ENCODE measurements at regions not wholly inside any gene's neighbourhood (a gene's known extent, or its start where the extent isn't known, plus 50 kb on each side); places are given as distances from the start of the nearest gene placed in this dataset.

DNA sequence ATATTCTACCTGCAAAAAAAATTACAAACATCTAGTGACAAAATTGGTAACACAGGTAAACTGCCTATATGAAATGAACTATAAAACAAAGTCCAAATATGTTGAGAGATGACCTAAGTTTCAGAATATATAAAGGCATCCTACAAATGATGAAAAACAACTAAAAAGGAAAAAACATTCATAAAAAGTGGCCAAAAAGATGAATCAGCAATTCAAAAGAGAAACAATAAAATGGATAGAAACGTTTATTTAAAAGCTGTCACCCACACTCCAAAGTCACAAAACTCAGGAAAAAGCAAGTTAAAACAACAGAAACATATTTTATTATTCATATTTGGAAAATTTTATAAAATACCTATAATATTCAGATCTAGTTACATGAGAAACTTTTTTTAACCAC, 106.5 kb upstream of the DCN start:
- TF ChIP-seq, protein P1, sequence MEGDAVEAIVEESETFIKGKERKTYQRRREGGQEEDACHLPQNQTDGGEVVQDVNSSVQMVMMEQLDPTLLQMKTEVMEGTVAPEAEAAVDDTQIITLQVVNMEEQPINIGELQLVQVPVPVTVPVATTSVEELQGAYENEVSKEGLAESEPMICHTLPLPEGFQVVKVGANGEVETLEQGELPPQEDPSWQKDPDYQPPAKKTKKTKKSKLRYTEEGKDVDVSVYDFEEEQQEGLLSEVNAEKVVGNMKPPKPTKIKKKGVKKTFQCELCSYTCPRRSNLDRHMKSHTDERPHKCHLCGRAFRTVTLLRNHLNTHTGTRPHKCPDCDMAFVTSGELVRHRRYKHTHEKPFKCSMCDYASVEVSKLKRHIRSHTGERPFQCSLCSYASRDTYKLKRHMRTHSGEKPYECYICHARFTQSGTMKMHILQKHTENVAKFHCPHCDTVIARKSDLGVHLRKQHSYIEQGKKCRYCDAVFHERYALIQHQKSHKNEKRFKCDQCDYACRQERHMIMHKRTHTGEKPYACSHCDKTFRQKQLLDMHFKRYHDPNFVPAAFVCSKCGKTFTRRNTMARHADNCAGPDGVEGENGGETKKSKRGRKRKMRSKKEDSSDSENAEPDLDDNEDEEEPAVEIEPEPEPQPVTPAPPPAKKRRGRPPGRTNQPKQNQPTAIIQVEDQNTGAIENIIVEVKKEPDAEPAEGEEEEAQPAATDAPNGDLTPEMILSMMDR (IDR thresholded peaks at IDR 0.05; ENCODE audit: insufficient read depth, low read depth, low read length), result no peak
- TF ChIP-seq EZH2 (IDR thresholded peaks at IDR 0.05; ENCODE audit: insufficient read depth, low read length), result no peak
